ENCODE measurements at regions not wholly inside any gene's neighbourhood (a gene's known extent, or its start where the extent isn't known, plus 50 kb on each side); places are given as distances from the start of the nearest gene placed in this dataset.

- Histone ChIP-seq H4K20me1 (ENCODE audit: low read length) (no peaks in the 10 kb centered on the region), H3K9me2 (replicated peaks; ENCODE audit: low read length) (no peaks in the 10 kb centered on the region), H2AFZ (ENCODE audit: low read length) (no peak overlapping the region), H3K4me2 (ENCODE audit: low read length) (no peak overlapping the region), H3K9ac (ENCODE audit: low read length) (no peak overlapping the region), H3K4me3 (ENCODE audit: low read length) (no peak overlapping the region), H3K27me3 (ENCODE audit: low read length) (no peaks in the 10 kb centered on the region), H3K79me2 (ENCODE audit: low read length) (no peaks in the 10 kb centered on the region), H3K27ac (ENCODE audit: low read length) (no peak overlapping the region), H3K36me3 (ENCODE audit: low read depth, low read length) (no peaks in the 10 kb centered on the region), H3F3A (ENCODE audit: low read length, unreplicated experiment) (no peaks in the 10 kb centered on the region), H3K9me3 (ENCODE audit: low read length) (peaks cover 5% of the 10 kb centered on the region; the same call in 1 of the 2 replicates), H3K4me1 (ENCODE audit: insufficient read depth, low read length) (no peaks in the 10 kb centered on the region)
- intact Hi-C loops (cut with micrococcal nuclease) = no loop called here
- ChIA-PET CTCF (interaction anchor here (0.6 kb wide), 1 partner anchor 731 kb away, joined by 3 read pairs; no protein-coding TSS in a partner anchor), POLR2A (ENCODE audit: unreplicated experiment) (no interaction called here)
- no peak for ATAC-seq
- DNase-seq = peak; percentile 38
- no TSS peak for BruUV-seq (replicated peaks)
- TF ChIP-seq EZH2 (IDR thresholded peaks at IDR 0.05; ENCODE audit: low read length, unreplicated experiment) (no peak), CTCF (conservative IDR thresholded peaks at IDR 0.05; ENCODE audit: low read depth, low read length) (peak; percentile 68)
Observed at GRCh38 chr2:125516496-125517109, 1139.4 kb upstream of the GYPC start.

GRCh38 chr2:125526093-125526492, 1129.9 kb upstream of the GYPC start:
- Histone ChIP-seq H2AFZ (ENCODE audit: low read length) (no peak overlapping the region), H3K9me2 (replicated peaks; ENCODE audit: low read length) (no peaks in the 10 kb centered on the region), H3K4me3 (ENCODE audit: low read length) (no peak overlapping the region), H3K9me3 (ENCODE audit: low read length) (no peaks in the 10 kb centered on the region), H3K4me2 (ENCODE audit: low read length) (no peak overlapping the region), H3K27me3 (ENCODE audit: low read length) (no peaks in the 10 kb centered on the region), H3K9ac (ENCODE audit: low read length) (no peak overlapping the region), H3F3A (ENCODE audit: low read length, unreplicated experiment) (no peaks in the 10 kb centered on the region), H3K36me3 (ENCODE audit: low read depth, low read length) (no peaks in the 10 kb centered on the region), H3K27ac (ENCODE audit: low read length) (no peak overlapping the region), H4K20me1 (ENCODE audit: low read length) (no peaks in the 10 kb centered on the region), H3K79me2 (ENCODE audit: low read length) (no peaks in the 10 kb centered on the region), H3K4me1 (ENCODE audit: insufficient read depth, low read length) (no peaks in the 10 kb centered on the region)
- no TSS peak for BruUV-seq (replicated peaks)
- ChIA-PET CTCF (no interaction called here), POLR2A (ENCODE audit: unreplicated experiment) (no interaction called here)
- DNase-seq = no peak
- TF ChIP-seq CTCF (conservative IDR thresholded peaks at IDR 0.05; ENCODE audit: low read depth, low read length) (no peak), EZH2 (IDR thresholded peaks at IDR 0.05; ENCODE audit: low read length, unreplicated experiment) (no peak), EZH2phosphoT487 (IDR thresholded peaks at IDR 0.05; ENCODE audit: borderline replicate concordance, low read length) (no peak)
- intact Hi-C loops (cut with micrococcal nuclease) = no loop called here
- ATAC-seq = no peak

GRCh38 chr2:125535089-125535488, 1120.9 kb upstream of the GYPC start:
- ATAC-seq (no peak), DNase-seq (no peak)
- Histone ChIP-seq H3K4me3 (ENCODE audit: low read length) (no peak overlapping the region), H3K4me2 (ENCODE audit: low read length) (no peak overlapping the region), H3K9ac (ENCODE audit: low read length) (no peak overlapping the region), H3K79me2 (ENCODE audit: low read length) (no peaks in the 10 kb centered on the region), H3K36me3 (ENCODE audit: low read depth, low read length) (no peaks in the 10 kb centered on the region), H4K20me1 (ENCODE audit: low read length) (no peaks in the 10 kb centered on the region), H3K4me1 (ENCODE audit: insufficient read depth, low read length) (no peaks in the 10 kb centered on the region), H3K27ac (ENCODE audit: low read length) (no peak overlapping the region), H3K9me3 (ENCODE audit: low read length) (no peaks in the 10 kb centered on the region), H3K27me3 (ENCODE audit: low read length) (no peaks in the 10 kb centered on the region), H3K9me2 (replicated peaks; ENCODE audit: low read length) (no peaks in the 10 kb centered on the region), H2AFZ (ENCODE audit: low read length) (no peak overlapping the region), H3F3A (ENCODE audit: low read length, unreplicated experiment) (no peaks in the 10 kb centered on the region)
- ChIA-PET CTCF (no interaction called here), POLR2A (ENCODE audit: unreplicated experiment) (no interaction called here)
- TF ChIP-seq EZH2 (IDR thresholded peaks at IDR 0.05; ENCODE audit: low read length, unreplicated experiment) (no peak), CTCF (conservative IDR thresholded peaks at IDR 0.05; ENCODE audit: low read depth, low read length) (no peak), EZH2phosphoT487 (IDR thresholded peaks at IDR 0.05; ENCODE audit: borderline replicate concordance, low read length) (no peak)
- no TSS peak for BruUV-seq (replicated peaks)
- intact Hi-C loops (cut with micrococcal nuclease) = no loop called here
